ENCODE measurements at regions not wholly inside any gene's neighbourhood (a gene's known extent, or its start where the extent isn't known, plus 50 kb on each side); places are given as distances from the start of the nearest gene placed in this dataset.

DNA sequence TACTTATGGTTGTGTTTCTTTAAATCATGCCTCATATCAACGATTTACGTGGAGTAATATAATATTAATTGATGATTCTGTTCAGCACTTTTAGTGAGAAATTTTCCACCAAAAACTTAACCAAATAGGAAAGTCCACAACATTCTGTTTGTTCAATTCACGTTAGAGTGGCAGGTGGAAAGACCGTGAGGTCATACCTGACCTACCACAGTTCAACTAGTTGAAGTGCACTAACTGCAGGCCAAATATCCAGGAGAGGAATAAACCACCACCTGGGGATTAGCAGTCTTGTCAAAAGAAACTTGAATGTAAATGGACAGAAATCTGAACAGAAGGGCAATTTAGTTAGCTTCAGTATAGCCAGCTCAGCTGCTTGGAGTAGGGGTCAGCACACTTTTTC is 577.7 kb downstream of the KIF4B start:
- POLR2A ChIA-PET, result interaction anchor here (0.7 kb wide), 1 partner anchor 1688 kb away, joined by 3 read pairs; no protein-coding TSS in a partner anchor
- CTCF ChIA-PET (ENCODE audit: unreplicated experiment), result no interaction called here
- Histone ChIP-seq H3K4me3 (ENCODE audit: low read depth, low read length, poor library complexity, severe bottlenecking) (no peak overlapping the region), H3K9me3 (ENCODE audit: low read length) (no peaks in the 10 kb centered on the region), H3K79me2 (ENCODE audit: insufficient read depth, low read depth, low read length) (no peaks in the 10 kb centered on the region), H3K9me2 (ENCODE audit: insufficient read depth, low read length) (no peaks in the 10 kb centered on the region), H3K4me1 (ENCODE audit: insufficient read depth, low read length, poor library complexity, severe bottlenecking) (no peaks in the 10 kb centered on the region), H3K4me2 (ENCODE audit: low read length) (no peak overlapping the region), H3K36me3 (ENCODE audit: insufficient read depth, low read length) (no peaks in the 10 kb centered on the region), H3K27ac (ENCODE audit: low read depth, low read length, poor library complexity, severe bottlenecking) (no peak overlapping the region), H2AFZ (ENCODE audit: low read length) (no peak overlapping the region), H4K20me1 (ENCODE audit: insufficient read depth, low read length) (no peaks in the 10 kb centered on the region)
- intact Hi-C loops (cut with micrococcal nuclease; ENCODE audit: unreplicated experiment), result no loop called here
- BruUV-seq (replicated peaks), result no TSS peak
- TF ChIP-seq, protein P1, sequence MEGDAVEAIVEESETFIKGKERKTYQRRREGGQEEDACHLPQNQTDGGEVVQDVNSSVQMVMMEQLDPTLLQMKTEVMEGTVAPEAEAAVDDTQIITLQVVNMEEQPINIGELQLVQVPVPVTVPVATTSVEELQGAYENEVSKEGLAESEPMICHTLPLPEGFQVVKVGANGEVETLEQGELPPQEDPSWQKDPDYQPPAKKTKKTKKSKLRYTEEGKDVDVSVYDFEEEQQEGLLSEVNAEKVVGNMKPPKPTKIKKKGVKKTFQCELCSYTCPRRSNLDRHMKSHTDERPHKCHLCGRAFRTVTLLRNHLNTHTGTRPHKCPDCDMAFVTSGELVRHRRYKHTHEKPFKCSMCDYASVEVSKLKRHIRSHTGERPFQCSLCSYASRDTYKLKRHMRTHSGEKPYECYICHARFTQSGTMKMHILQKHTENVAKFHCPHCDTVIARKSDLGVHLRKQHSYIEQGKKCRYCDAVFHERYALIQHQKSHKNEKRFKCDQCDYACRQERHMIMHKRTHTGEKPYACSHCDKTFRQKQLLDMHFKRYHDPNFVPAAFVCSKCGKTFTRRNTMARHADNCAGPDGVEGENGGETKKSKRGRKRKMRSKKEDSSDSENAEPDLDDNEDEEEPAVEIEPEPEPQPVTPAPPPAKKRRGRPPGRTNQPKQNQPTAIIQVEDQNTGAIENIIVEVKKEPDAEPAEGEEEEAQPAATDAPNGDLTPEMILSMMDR (conservative IDR thresholded peaks at IDR 0.05; ENCODE audit: low read length), result no peak
- no peak for TF ChIP-seq EZH2phosphoT487 (IDR thresholded peaks at IDR 0.05; ENCODE audit: borderline replicate concordance, low read depth, low read length)
- DNase-seq (ENCODE audit: low spot score), result no peak

DNA sequence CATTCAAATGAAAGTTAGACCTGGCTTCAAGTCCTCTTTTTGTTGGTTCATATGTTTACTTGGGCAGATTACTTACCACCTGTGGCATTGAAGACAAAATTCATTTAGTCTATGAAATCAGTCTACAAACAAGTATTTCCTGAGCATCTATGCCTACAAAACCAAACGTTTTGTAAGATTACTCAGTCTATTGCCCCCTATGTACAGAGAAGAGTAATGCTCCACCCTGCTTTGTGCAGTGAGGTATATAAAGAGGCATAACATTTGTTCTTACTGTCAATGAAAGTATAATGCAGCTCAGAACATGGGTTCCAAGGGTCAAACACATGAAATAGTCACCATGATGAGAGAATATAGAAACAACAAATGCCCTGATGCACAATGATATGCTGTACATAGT is 580.7 kb downstream of the KIF4B start:
- no peak overlapping the region for H3K4me3 ChIP-seq (ENCODE audit: low read depth, low read length, poor library complexity, severe bottlenecking)
- no TSS peak for BruUV-seq (replicated peaks)
- ChIA-PET CTCF (ENCODE audit: unreplicated experiment) (no interaction called here), POLR2A (no interaction called here)
- H2AFZ ChIP-seq (ENCODE audit: low read length), result no peak overlapping the region
- no peaks in the 10 kb centered on the region for H3K36me3 ChIP-seq (ENCODE audit: insufficient read depth, low read length)
- H3K79me2 ChIP-seq (ENCODE audit: insufficient read depth, low read depth, low read length), result no peaks in the 10 kb centered on the region
- DNase-seq (ENCODE audit: low spot score), result no peak
- H4K20me1 ChIP-seq (ENCODE audit: insufficient read depth, low read length), result no peaks in the 10 kb centered on the region
- no peaks in the 10 kb centered on the region for H3K9me2 ChIP-seq (ENCODE audit: insufficient read depth, low read length)
- H3K27ac ChIP-seq (ENCODE audit: low read depth, low read length, poor library complexity, severe bottlenecking), result no peak overlapping the region
- no peaks in the 10 kb centered on the region for H3K9me3 ChIP-seq (ENCODE audit: low read length)
- no peak overlapping the region for H3K4me2 ChIP-seq (ENCODE audit: low read length)
- TF ChIP-seq EZH2phosphoT487 (IDR thresholded peaks at IDR 0.05; ENCODE audit: borderline replicate concordance, low read depth, low read length), result no peak
- TF ChIP-seq, protein P1 (conservative IDR thresholded peaks at IDR 0.05; ENCODE audit: low read length), result peak; percentile 47
- H3K4me1 ChIP-seq (ENCODE audit: insufficient read depth, low read length, poor library complexity, severe bottlenecking), result no peaks in the 10 kb centered on the region
- intact Hi-C loops (cut with micrococcal nuclease; ENCODE audit: unreplicated experiment), result no loop called here

DNA sequence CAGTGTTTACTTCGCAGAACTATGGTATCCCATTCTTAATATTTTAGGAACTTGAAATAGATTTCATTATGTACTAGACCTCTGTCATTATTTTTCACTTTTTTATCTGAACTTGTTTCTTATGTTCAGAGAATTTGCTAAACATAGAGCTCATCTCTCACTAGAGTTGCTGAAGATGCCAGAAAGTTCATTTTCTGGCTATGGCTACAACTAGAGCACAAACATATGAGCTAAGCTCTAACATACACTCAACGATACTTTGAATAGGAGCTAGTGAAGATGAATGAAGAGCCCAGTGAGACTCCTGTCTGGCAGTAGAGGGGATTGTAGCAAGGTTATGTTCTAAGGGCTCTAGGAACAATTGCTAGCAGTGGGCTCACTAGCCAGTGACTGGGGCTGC is 582.2 kb downstream of the KIF4B start:
- no peak for DNase-seq (ENCODE audit: low spot score)
- intact Hi-C loops (cut with micrococcal nuclease; ENCODE audit: unreplicated experiment), result no loop called here
- Histone ChIP-seq H3K4me1 (ENCODE audit: insufficient read depth, low read length, poor library complexity, severe bottlenecking) (no peaks in the 10 kb centered on the region), H3K27ac (ENCODE audit: low read depth, low read length, poor library complexity, severe bottlenecking) (no peak overlapping the region), H4K20me1 (ENCODE audit: insufficient read depth, low read length) (no peaks in the 10 kb centered on the region), H3K79me2 (ENCODE audit: insufficient read depth, low read depth, low read length) (no peaks in the 10 kb centered on the region), H2AFZ (ENCODE audit: low read length) (no peak overlapping the region), H3K9me3 (ENCODE audit: low read length) (no peaks in the 10 kb centered on the region), H3K36me3 (ENCODE audit: insufficient read depth, low read length) (no peaks in the 10 kb centered on the region), H3K4me2 (ENCODE audit: low read length) (no peak overlapping the region), H3K4me3 (ENCODE audit: low read depth, low read length, poor library complexity, severe bottlenecking) (no peak overlapping the region), H3K9me2 (ENCODE audit: insufficient read depth, low read length) (no peaks in the 10 kb centered on the region)
- BruUV-seq (replicated peaks), result no TSS peak
- CTCF ChIA-PET (ENCODE audit: unreplicated experiment), result no interaction called here
- TF ChIP-seq, protein P1 (conservative IDR thresholded peaks at IDR 0.05; ENCODE audit: low read length), result no peak
- TF ChIP-seq EZH2phosphoT487 (IDR thresholded peaks at IDR 0.05; ENCODE audit: borderline replicate concordance, low read depth, low read length), result no peak
- POLR2A ChIA-PET, result interaction anchor here (0.6 kb wide), 1 partner anchor 76 kb away, joined by 3 read pairs; no protein-coding TSS in a partner anchor
